Panc1 (cell line): ENCODE measurements at regions not wholly inside any gene's neighbourhood (a gene's known extent, or its start where the extent isn't known, plus 50 kb on each side); places are given as distances from the start of the nearest gene placed in this dataset.

Source experiments
- ATAC-seq: fragments of 200-7000 bp; cut with Tn5 transposase; 2 replicates; pipeline ENCODE4 v1.9.1; 2020; ENCODE audit warnings: mild to moderate bottlenecking, moderate library complexity
- BruUV-seq: library from RNA; stranded (reverse); fragments of 400-500 nt; replicated peaks from 2 replicates; lab custom pipeline; 2021; lab: Mats Ljungman, UMichigan
- CTCF ChIA-PET: fragments of 300-600 bp; sonication (Branson Sonifier 250); formaldehyde crosslinking; loops from one replicate; lab custom pipeline; 2022; ENCODE audit warnings: antibody characterized with exemption; lab: Charles Lee
- POLR2A ChIA-PET: fragments of 300-600 bp; sonication (Branson Sonifier 250); formaldehyde crosslinking; loops from one replicate; lab custom pipeline; 2022; ENCODE audit warnings: antibody characterized with exemption; lab: Charles Lee
- DNase-seq: peaks from one replicate; pipeline ENCODE4 v3.0.0-alpha.2; 2010; ENCODE audit warnings: low read depth, low spot score
- H3K27ac ChIP-seq: 2 replicates; pipeline ENCODE4 v1.5.1; 2011; ENCODE audit warnings: mild to moderate bottlenecking, low read length, inconsistent platforms
- H3K27me3 ChIP-seq: fragments of 200-500 bp; sonication (Bioruptor generic); 2 replicates; pipeline ENCODE4 v1.6.0; 2014; ENCODE audit warnings: low read length, inconsistent platforms; ENCODE audit not compliant: control insufficient read depth, insufficient read depth
- H3K36me3 ChIP-seq: fragments of 200-500 bp; sonication (Bioruptor generic); 2 replicates; pipeline ENCODE4 v1.5.1; 2014; ENCODE audit warnings: inconsistent platforms, mild to moderate bottlenecking, low read length, moderate library complexity; ENCODE audit not compliant: control insufficient read depth, insufficient read depth
- H3K4me1 ChIP-seq: 2 replicates; pipeline ENCODE4 v1.5.1; 2011; ENCODE audit warnings: inconsistent platforms, mild to moderate bottlenecking, low read length, moderate library complexity; ENCODE audit not compliant: control insufficient read depth, insufficient read depth
- H3K4me3 ChIP-seq, 2 experiments: 2 replicates each; pipeline ENCODE4 v1.5.1; 2011 to 2012; ENCODE audit warnings: low read depth in 2 of 2, low read length in 2 of 2, mild to moderate bottlenecking in 2 of 2, inconsistent platforms in 1 of 2, moderate library complexity in 1 of 2
- H3K9me3 ChIP-seq: fragments of 200-500 bp; sonication (Bioruptor generic); 2 replicates; pipeline ENCODE4 v1.5.1; 2014; ENCODE audit warnings: low read depth, mild to moderate bottlenecking, inconsistent platforms, low read length, moderate library complexity; ENCODE audit not compliant: control insufficient read depth, insufficient read depth
- POLR2AphosphoS5 ChIP-seq: IDR thresholded peaks from 2 replicates; pipeline ENCODE4 v1.6.1; 2012; ENCODE audit warnings: mild to moderate bottlenecking, low read depth, low read length, moderate library complexity
- SIN3A ChIP-seq: IDR thresholded peaks from 2 replicates; pipeline ENCODE4 v1.6.1; 2012; ENCODE audit warnings: low read depth, mild to moderate bottlenecking, low read length, moderate library complexity, borderline replicate concordance; ENCODE audit not compliant: insufficient read depth
- TCF7L2 ChIP-seq: IDR thresholded peaks from 2 replicates; pipeline ENCODE4 v1.6.1; 2011; ENCODE audit warnings: mild to moderate bottlenecking, low read depth, low read length, inconsistent platforms
- in situ Hi-C: cut with HindIII; loops from 2 replicates; pipeline ENCODE4 v1.10.0; 2016; ENCODE audit warnings: low sequenced_read_pairs, low pct_unique_long_range_greater_than_20kb
- intact Hi-C: fragments of 100-400 bp; cut with micrococcal nuclease; formaldehyde crosslinking; loops from one replicate; pipeline ENCODE4 v1.10.0; 2022; ENCODE audit not compliant: unreplicated experiment
- TF ChIP-seq, protein P1 (sequence below): fragments of 450-650 bp; IDR thresholded peaks from 2 replicates; pipeline ENCODE4 v1.5.1; 2017; ENCODE audit warnings: mild to moderate bottlenecking
- TF ChIP-seq, protein P2 (sequence below), 2 experiments: IDR thresholded peaks; 2 replicates each; pipeline ENCODE4 v1.6.1; 2011 to 2012; ENCODE audit warnings: low read depth in 2 of 2, control low read depth in 1 of 2, low read length in 1 of 2, mild to moderate bottlenecking in 1 of 2, moderate library complexity in 1 of 2; ENCODE audit not compliant: insufficient read depth in 1 of 2

DNA sequence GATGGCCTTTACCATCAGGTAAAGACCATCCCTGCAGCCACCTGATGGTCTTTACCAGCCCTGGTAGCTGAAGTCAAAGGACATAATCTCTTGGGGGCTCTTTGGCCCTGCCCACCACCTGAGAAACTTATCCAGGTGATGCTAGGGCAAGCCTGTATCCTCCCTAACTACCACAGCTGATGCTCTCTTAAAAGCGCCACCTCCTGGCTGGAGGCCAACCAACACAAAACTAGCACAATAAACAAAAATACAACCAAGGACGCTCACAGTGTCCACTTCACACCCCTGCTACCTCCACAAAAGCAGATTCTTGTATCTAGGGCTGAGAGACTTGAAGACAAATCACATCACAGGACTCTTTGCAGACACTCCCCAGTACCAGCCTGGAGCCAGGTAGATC, 357.1 kb upstream of the POU3F1 start:
- CTCF ChIA-PET, result no interaction called here
- Histone ChIP-seq H3K9me3 (peaks cover 4% of the 10 kb centered on the region; the same call in 1 of the 2 replicates), H3K4me1 (no peaks in the 10 kb centered on the region), H3K27ac (no peak overlapping the region), H3K4me3 (no peak overlapping the region), H3K36me3 (no peaks in the 10 kb centered on the region), H3K27me3 (no peaks in the 10 kb centered on the region)
- DNase-seq, result no peak
- TF ChIP-seq, protein P1, sequence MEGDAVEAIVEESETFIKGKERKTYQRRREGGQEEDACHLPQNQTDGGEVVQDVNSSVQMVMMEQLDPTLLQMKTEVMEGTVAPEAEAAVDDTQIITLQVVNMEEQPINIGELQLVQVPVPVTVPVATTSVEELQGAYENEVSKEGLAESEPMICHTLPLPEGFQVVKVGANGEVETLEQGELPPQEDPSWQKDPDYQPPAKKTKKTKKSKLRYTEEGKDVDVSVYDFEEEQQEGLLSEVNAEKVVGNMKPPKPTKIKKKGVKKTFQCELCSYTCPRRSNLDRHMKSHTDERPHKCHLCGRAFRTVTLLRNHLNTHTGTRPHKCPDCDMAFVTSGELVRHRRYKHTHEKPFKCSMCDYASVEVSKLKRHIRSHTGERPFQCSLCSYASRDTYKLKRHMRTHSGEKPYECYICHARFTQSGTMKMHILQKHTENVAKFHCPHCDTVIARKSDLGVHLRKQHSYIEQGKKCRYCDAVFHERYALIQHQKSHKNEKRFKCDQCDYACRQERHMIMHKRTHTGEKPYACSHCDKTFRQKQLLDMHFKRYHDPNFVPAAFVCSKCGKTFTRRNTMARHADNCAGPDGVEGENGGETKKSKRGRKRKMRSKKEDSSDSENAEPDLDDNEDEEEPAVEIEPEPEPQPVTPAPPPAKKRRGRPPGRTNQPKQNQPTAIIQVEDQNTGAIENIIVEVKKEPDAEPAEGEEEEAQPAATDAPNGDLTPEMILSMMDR, result peak; percentile 10; the same call in 1 of the 2 replicates
- no peak for TF ChIP-seq TCF7L2
- no TSS peak for BruUV-seq
- in situ Hi-C loops, result no loop called here
- intact Hi-C loops, result no loop called here
- POLR2A ChIA-PET, result no interaction called here
- ATAC-seq, result no peak

- ChIA-PET CTCF (no interaction called here), POLR2A (no interaction called here)
- intact Hi-C loops (no loop called here), in situ Hi-C loops (no loop called here)
- DNase-seq (no peak), ATAC-seq (no peak)
- TF ChIP-seq, protein P2, sequence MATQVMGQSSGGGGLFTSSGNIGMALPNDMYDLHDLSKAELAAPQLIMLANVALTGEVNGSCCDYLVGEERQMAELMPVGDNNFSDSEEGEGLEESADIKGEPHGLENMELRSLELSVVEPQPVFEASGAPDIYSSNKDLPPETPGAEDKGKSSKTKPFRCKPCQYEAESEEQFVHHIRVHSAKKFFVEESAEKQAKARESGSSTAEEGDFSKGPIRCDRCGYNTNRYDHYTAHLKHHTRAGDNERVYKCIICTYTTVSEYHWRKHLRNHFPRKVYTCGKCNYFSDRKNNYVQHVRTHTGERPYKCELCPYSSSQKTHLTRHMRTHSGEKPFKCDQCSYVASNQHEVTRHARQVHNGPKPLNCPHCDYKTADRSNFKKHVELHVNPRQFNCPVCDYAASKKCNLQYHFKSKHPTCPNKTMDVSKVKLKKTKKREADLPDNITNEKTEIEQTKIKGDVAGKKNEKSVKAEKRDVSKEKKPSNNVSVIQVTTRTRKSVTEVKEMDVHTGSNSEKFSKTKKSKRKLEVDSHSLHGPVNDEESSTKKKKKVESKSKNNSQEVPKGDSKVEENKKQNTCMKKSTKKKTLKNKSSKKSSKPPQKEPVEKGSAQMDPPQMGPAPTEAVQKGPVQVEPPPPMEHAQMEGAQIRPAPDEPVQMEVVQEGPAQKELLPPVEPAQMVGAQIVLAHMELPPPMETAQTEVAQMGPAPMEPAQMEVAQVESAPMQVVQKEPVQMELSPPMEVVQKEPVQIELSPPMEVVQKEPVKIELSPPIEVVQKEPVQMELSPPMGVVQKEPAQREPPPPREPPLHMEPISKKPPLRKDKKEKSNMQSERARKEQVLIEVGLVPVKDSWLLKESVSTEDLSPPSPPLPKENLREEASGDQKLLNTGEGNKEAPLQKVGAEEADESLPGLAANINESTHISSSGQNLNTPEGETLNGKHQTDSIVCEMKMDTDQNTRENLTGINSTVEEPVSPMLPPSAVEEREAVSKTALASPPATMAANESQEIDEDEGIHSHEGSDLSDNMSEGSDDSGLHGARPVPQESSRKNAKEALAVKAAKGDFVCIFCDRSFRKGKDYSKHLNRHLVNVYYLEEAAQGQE (IDR thresholded peaks at IDR 0.05; ENCODE audit: insufficient read depth in 1 of 2, low read depth in 2 of 2, low read length in 1 of 2), result no peak
- no peak for TF ChIP-seq POLR2AphosphoS5
- no peak for TF ChIP-seq TCF7L2
- TF ChIP-seq, protein P1, result no peak
- no peak for TF ChIP-seq SIN3A
- Histone ChIP-seq H3K4me1 (no peaks in the 10 kb centered on the region), H3K27me3 (no peaks in the 10 kb centered on the region), H3K36me3 (no peaks in the 10 kb centered on the region), H3K4me3 (no peak overlapping the region), H3K9me3 (peaks cover 4% of the 10 kb centered on the region; the same call in 1 of the 2 replicates), H3K27ac (no peak overlapping the region)
- BruUV-seq, result no TSS peak
Measured at GRCh38 chr1:38402230-38402815, 355.7 kb upstream of the POU3F1 start.
